ENCODE measurements at regions not wholly inside any gene's neighbourhood (a gene's known extent, or its start where the extent isn't known, plus 50 kb on each side); places are given as distances from the start of the nearest gene placed in this dataset.

DNA sequence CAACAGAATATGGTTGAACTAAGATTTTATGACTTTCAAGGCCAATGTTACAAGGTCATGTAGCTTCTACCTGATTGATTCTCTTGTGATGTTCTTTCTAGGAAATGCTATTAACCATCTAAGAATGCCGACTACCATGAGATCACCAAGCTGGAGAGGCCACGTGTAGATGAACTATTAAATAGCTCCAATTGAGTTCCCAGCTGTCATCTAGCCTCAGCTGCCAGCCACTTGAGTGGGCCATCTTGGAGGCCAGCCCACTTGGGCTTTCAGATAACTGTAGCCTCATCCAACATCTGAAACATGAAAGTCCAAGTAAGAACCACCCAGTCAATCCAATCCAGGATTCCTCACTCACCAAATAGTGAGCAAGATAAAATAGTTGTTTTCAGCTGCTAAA, 376.9 kb upstream of the TMEFF2 start:
- Histone ChIP-seq H3K36me3 (ENCODE audit: control insufficient read depth in 4 of 4, insufficient read depth in 4 of 4, low read length in 3 of 4) (no peaks in the 10 kb centered on the region), H3K9me3 (ENCODE audit: control extremely low read depth in 1 of 5, control insufficient read depth in 4 of 5, insufficient read depth in 2 of 5, low read depth in 1 of 5, low read length in 4 of 5) (no peaks in the 10 kb centered on the region), H3K27me3 (replicated peaks in 2 of 5; ENCODE audit: control insufficient read depth in 4 of 5, insufficient read depth in 5 of 5, low read length in 4 of 5) (no peaks in the 10 kb centered on the region), H3K4me3 (ENCODE audit: control insufficient read depth in 1 of 7, extremely low read depth in 1 of 7, insufficient read depth in 4 of 7, low read depth in 2 of 7, low read length in 6 of 7) (no peak overlapping the region), H3K27ac (ENCODE audit: insufficient read depth in 1 of 2, low read depth in 1 of 2, low read length in 2 of 2, poor library complexity in 1 of 2, severe bottlenecking in 2 of 2) (no peak overlapping the region), H3K4me1 (ENCODE audit: control extremely low read depth in 1 of 4, control insufficient read depth in 4 of 4, insufficient read depth in 4 of 4, low read length in 3 of 4) (no peaks in the 10 kb centered on the region)
- POLR2A ChIA-PET, result no interaction called here
- DNase-seq, result no peak
- CTCF ChIA-PET, result no interaction called here
- 100% methylated on average over 2 of the region's 2 CpGs for WGBS (ENCODE audit: insufficient coverage)

DNA sequence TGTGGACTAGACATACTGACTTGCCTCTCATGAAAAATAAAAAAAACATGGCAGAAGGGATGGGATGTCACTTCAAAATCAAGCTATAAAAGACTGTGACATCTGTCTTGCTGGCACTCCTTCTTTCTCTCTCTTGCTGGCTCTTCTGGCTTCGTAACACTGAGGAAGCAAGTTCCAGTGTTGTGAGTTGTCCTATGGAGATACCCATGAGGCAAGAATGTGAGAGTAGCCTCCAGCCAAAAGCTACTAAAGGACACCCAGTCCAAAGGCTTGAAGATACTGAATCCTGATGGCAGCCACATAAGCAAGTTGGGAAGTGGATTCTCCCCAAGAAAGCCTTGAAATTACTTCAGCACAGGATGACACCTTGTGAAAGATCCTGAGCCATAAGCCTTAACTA, 376.1 kb upstream of the TMEFF2 start:
- Histone ChIP-seq H3K9me3 (ENCODE audit: control extremely low read depth in 1 of 5, control insufficient read depth in 4 of 5, insufficient read depth in 2 of 5, low read depth in 1 of 5, low read length in 4 of 5) (no peaks in the 10 kb centered on the region), H3K4me1 (ENCODE audit: control extremely low read depth in 1 of 4, control insufficient read depth in 4 of 4, insufficient read depth in 4 of 4, low read length in 3 of 4) (no peaks in the 10 kb centered on the region), H3K36me3 (ENCODE audit: control insufficient read depth in 4 of 4, insufficient read depth in 4 of 4, low read length in 3 of 4) (no peaks in the 10 kb centered on the region), H3K27ac (ENCODE audit: insufficient read depth in 1 of 2, low read depth in 1 of 2, low read length in 2 of 2, poor library complexity in 1 of 2, severe bottlenecking in 2 of 2) (no peak overlapping the region), H3K27me3 (replicated peaks in 2 of 5; ENCODE audit: control insufficient read depth in 4 of 5, insufficient read depth in 5 of 5, low read length in 4 of 5) (no peaks in the 10 kb centered on the region), H3K4me3 (ENCODE audit: control insufficient read depth in 1 of 7, extremely low read depth in 1 of 7, insufficient read depth in 4 of 7, low read depth in 2 of 7, low read length in 6 of 7) (no peak overlapping the region)
- no CpG with 5 or more reads among the region's 1 CpG for WGBS (ENCODE audit: insufficient coverage)
- ChIA-PET CTCF (no interaction called here), POLR2A (no interaction called here)
- no peak for DNase-seq

- POLR2A ChIA-PET, result no interaction called here
- Histone ChIP-seq H3K4me1 (ENCODE audit: control extremely low read depth in 1 of 4, control insufficient read depth in 4 of 4, insufficient read depth in 4 of 4, low read length in 3 of 4) (no peaks in the 10 kb centered on the region), H3K27ac (ENCODE audit: insufficient read depth in 1 of 2, low read depth in 1 of 2, low read length in 2 of 2, poor library complexity in 1 of 2, severe bottlenecking in 2 of 2) (no peak overlapping the region), H3K36me3 (ENCODE audit: control insufficient read depth in 4 of 4, insufficient read depth in 4 of 4, low read length in 3 of 4) (no peaks in the 10 kb centered on the region), H3K27me3 (replicated peaks in 2 of 5; ENCODE audit: control insufficient read depth in 4 of 5, insufficient read depth in 5 of 5, low read length in 4 of 5) (no peaks in the 10 kb centered on the region), H3K9me3 (ENCODE audit: control extremely low read depth in 1 of 5, control insufficient read depth in 4 of 5, insufficient read depth in 2 of 5, low read depth in 1 of 5, low read length in 4 of 5) (no peaks in the 10 kb centered on the region), H3K4me3 (ENCODE audit: control insufficient read depth in 1 of 7, extremely low read depth in 1 of 7, insufficient read depth in 4 of 7, low read depth in 2 of 7, low read length in 6 of 7) (no peak overlapping the region)
- DNase-seq, result no peak
- CTCF ChIA-PET, result no interaction called here
These were observed 372.1 kb upstream of the TMEFF2 start for GRCh38 chr2:192566863-192567262.

DNA sequence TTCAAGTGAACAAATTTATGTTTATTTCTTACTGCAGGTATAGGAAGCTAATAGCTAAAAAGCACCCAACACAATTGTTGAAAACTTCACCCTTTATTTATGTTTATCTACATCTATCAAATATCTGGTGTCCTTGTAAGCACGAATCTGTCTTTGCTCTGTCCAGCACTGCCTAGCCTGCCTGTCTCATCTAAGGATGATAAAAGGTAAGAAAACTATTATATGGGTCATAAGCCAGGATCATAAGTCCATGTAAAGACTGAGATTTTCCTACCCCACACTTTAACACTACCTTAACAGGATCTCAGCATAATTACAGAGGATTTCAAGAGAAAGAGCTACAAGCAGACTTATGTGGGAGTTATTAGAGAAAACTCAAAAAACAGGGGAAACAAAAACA, 365.6 kb upstream of the TMEFF2 start:
- Histone ChIP-seq H3K4me1 (ENCODE audit: control extremely low read depth in 1 of 4, control insufficient read depth in 4 of 4, insufficient read depth in 4 of 4, low read length in 3 of 4) (no peaks in the 10 kb centered on the region), H3K9me3 (ENCODE audit: control extremely low read depth in 1 of 5, control insufficient read depth in 4 of 5, insufficient read depth in 2 of 5, low read depth in 1 of 5, low read length in 4 of 5) (no peaks in the 10 kb centered on the region), H3K27ac (ENCODE audit: insufficient read depth in 1 of 2, low read depth in 1 of 2, low read length in 2 of 2, poor library complexity in 1 of 2, severe bottlenecking in 2 of 2) (no peak overlapping the region), H3K27me3 (replicated peaks in 2 of 5; ENCODE audit: control insufficient read depth in 4 of 5, insufficient read depth in 5 of 5, low read length in 4 of 5) (no peaks in the 10 kb centered on the region), H3K36me3 (ENCODE audit: control insufficient read depth in 4 of 4, insufficient read depth in 4 of 4, low read length in 3 of 4) (no peaks in the 10 kb centered on the region), H3K4me3 (ENCODE audit: control insufficient read depth in 1 of 7, extremely low read depth in 1 of 7, insufficient read depth in 4 of 7, low read depth in 2 of 7, low read length in 6 of 7) (no peak overlapping the region)
- no peak for DNase-seq
- no CpG with 5 or more reads among the region's 1 CpG for WGBS (ENCODE audit: insufficient coverage)
- ChIA-PET CTCF (no interaction called here), POLR2A (no interaction called here)

- Histone ChIP-seq H3K27me3 (replicated peaks in 2 of 5; ENCODE audit: control insufficient read depth in 4 of 5, insufficient read depth in 5 of 5, low read length in 4 of 5) (no peaks in the 10 kb centered on the region), H3K36me3 (ENCODE audit: control insufficient read depth in 4 of 4, insufficient read depth in 4 of 4, low read length in 3 of 4) (no peaks in the 10 kb centered on the region), H3K27ac (ENCODE audit: insufficient read depth in 1 of 2, low read depth in 1 of 2, low read length in 2 of 2, poor library complexity in 1 of 2, severe bottlenecking in 2 of 2) (no peak overlapping the region), H3K4me1 (ENCODE audit: control extremely low read depth in 1 of 4, control insufficient read depth in 4 of 4, insufficient read depth in 4 of 4, low read length in 3 of 4) (no peaks in the 10 kb centered on the region), H3K4me3 (ENCODE audit: control insufficient read depth in 1 of 7, extremely low read depth in 1 of 7, insufficient read depth in 4 of 7, low read depth in 2 of 7, low read length in 6 of 7) (no peak overlapping the region), H3K9me3 (ENCODE audit: control extremely low read depth in 1 of 5, control insufficient read depth in 4 of 5, insufficient read depth in 2 of 5, low read depth in 1 of 5, low read length in 4 of 5) (no peaks in the 10 kb centered on the region)
- ChIA-PET CTCF (no interaction called here), POLR2A (no interaction called here)
- no peak for DNase-seq
- WGBS (ENCODE audit: insufficient coverage), result no CpG with 5 or more reads among the region's 1 CpG
These were observed 364.9 kb upstream of the TMEFF2 start for GRCh38 chr2:192559587-192559986.

DNA sequence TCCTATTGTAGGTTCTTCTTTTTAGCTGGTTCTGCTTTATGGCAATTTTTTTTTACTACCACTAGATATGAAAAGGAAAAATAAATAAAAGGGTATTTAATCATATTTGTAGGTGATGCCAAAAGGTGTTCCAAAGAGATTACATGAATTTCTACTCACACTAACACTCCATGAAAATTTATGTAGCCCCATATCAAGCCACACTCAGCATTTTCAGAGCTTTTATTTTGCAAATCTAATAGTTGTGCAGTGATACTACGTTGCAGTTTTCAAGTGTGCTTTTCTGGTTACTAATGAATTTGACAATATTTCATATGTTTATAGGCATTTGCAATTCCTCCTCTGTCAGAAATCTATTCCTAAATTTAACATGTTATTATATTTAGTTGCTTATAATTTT, 363.9 kb upstream of the TMEFF2 start:
- Histone ChIP-seq H3K9me3 (ENCODE audit: control extremely low read depth in 1 of 5, control insufficient read depth in 4 of 5, insufficient read depth in 2 of 5, low read depth in 1 of 5, low read length in 4 of 5) (no peaks in the 10 kb centered on the region), H3K4me3 (ENCODE audit: control insufficient read depth in 1 of 7, extremely low read depth in 1 of 7, insufficient read depth in 4 of 7, low read depth in 2 of 7, low read length in 6 of 7) (no peak overlapping the region), H3K27ac (ENCODE audit: insufficient read depth in 1 of 2, low read depth in 1 of 2, low read length in 2 of 2, poor library complexity in 1 of 2, severe bottlenecking in 2 of 2) (no peak overlapping the region), H3K4me1 (ENCODE audit: control extremely low read depth in 1 of 4, control insufficient read depth in 4 of 4, insufficient read depth in 4 of 4, low read length in 3 of 4) (no peaks in the 10 kb centered on the region), H3K36me3 (ENCODE audit: control insufficient read depth in 4 of 4, insufficient read depth in 4 of 4, low read length in 3 of 4) (no peaks in the 10 kb centered on the region), H3K27me3 (replicated peaks in 2 of 5; ENCODE audit: control insufficient read depth in 4 of 5, insufficient read depth in 5 of 5, low read length in 4 of 5) (no peaks in the 10 kb centered on the region)
- ChIA-PET CTCF (no interaction called here), POLR2A (no interaction called here)
- WGBS (ENCODE audit: insufficient coverage), result no CpG with 5 or more reads among the region's 1 CpG
- DNase-seq, result no peak

DNA sequence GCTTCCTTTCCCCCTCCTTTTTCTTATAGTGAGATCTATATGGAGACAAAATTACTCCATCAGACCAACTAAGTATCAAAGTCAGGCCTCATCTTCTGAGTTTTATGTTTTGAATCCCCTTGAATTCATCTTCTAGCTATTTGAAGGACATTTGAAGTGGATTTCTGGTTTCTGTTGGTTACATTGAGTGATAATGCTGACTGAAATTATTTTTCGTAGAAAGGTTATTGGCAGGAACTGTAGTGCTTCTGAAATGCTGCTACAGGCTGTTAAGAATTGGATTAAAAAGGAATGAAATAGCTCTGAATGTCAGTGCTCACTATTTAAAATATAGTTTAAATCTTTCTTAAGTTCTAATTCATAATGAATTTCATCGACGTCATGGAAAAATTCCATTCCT, 361.0 kb upstream of the TMEFF2 start:
- no peaks in the 10 kb centered on the region for H3K4me1 ChIP-seq (ENCODE audit: control extremely low read depth in 1 of 4, control insufficient read depth in 4 of 4, insufficient read depth in 4 of 4, low read length in 3 of 4)
- ChIA-PET POLR2A (no interaction called here), CTCF (no interaction called here)
- H3K27me3 ChIP-seq (replicated peaks in 2 of 5; ENCODE audit: control insufficient read depth in 4 of 5, insufficient read depth in 5 of 5, low read length in 4 of 5), result no peaks in the 10 kb centered on the region
- no peaks in the 10 kb centered on the region for H3K36me3 ChIP-seq (ENCODE audit: control insufficient read depth in 4 of 4, insufficient read depth in 4 of 4, low read length in 3 of 4)
- DNase-seq, result no peak
- no peak overlapping the region for H3K4me3 ChIP-seq (ENCODE audit: control insufficient read depth in 1 of 7, extremely low read depth in 1 of 7, insufficient read depth in 4 of 7, low read depth in 2 of 7, low read length in 6 of 7)
- H3K9me3 ChIP-seq (ENCODE audit: control extremely low read depth in 1 of 5, control insufficient read depth in 4 of 5, insufficient read depth in 2 of 5, low read depth in 1 of 5, low read length in 4 of 5), result no peaks in the 10 kb centered on the region
- H3K27ac ChIP-seq (ENCODE audit: insufficient read depth in 1 of 2, low read depth in 1 of 2, low read length in 2 of 2, poor library complexity in 1 of 2, severe bottlenecking in 2 of 2), result no peak overlapping the region
- WGBS (ENCODE audit: insufficient coverage), result 100% methylated on average over 1 of the region's 3 CpGs

GRCh38 chr2:192551760-192552159, 357.0 kb upstream of the TMEFF2 start:
- H3K27me3 ChIP-seq (replicated peaks in 2 of 5; ENCODE audit: control insufficient read depth in 4 of 5, insufficient read depth in 5 of 5, low read length in 4 of 5), result no peaks in the 10 kb centered on the region
- ChIA-PET CTCF (no interaction called here), POLR2A (interaction anchor here (0.5 kb wide), 1 partner anchor 20 kb away, joined by 3 read pairs; no protein-coding TSS in a partner anchor)
- H3K27ac ChIP-seq (ENCODE audit: insufficient read depth in 1 of 2, low read depth in 1 of 2, low read length in 2 of 2, poor library complexity in 1 of 2, severe bottlenecking in 2 of 2), result no peak overlapping the region
- no peaks in the 10 kb centered on the region for H3K9me3 ChIP-seq (ENCODE audit: control extremely low read depth in 1 of 5, control insufficient read depth in 4 of 5, insufficient read depth in 2 of 5, low read depth in 1 of 5, low read length in 4 of 5)
- DNase-seq, result no peak
- H3K36me3 ChIP-seq (ENCODE audit: control insufficient read depth in 4 of 4, insufficient read depth in 4 of 4, low read length in 3 of 4), result no peaks in the 10 kb centered on the region
- H3K4me3 ChIP-seq (ENCODE audit: control insufficient read depth in 1 of 7, extremely low read depth in 1 of 7, insufficient read depth in 4 of 7, low read depth in 2 of 7, low read length in 6 of 7), result no peak overlapping the region
- no peaks in the 10 kb centered on the region for H3K4me1 ChIP-seq (ENCODE audit: control extremely low read depth in 1 of 4, control insufficient read depth in 4 of 4, insufficient read depth in 4 of 4, low read length in 3 of 4)
- whole genome bisulfite sequencing (ENCODE audit: insufficient coverage), result no CpG with 5 or more reads among the region's 3 CpGs

Data from common myeloid progenitor, CD34-positive (primary cell).